T-helper 2 cell (primary cell): ENCODE measurements at regions not wholly inside any gene's neighbourhood (a gene's known extent, or its start where the extent isn't known, plus 50 kb on each side); places are given as distances from the start of the nearest gene placed in this dataset.
A peak's percentile ranks its signal among the peaks of the same experiment; 100 is the strongest.

Experiments
- DNase-seq, 5 experiments: peaks; one replicate each; pipeline versions ENCODE4 v3.0.0 to v3.0.0-alpha.2; 2012 to 2022

DNA sequence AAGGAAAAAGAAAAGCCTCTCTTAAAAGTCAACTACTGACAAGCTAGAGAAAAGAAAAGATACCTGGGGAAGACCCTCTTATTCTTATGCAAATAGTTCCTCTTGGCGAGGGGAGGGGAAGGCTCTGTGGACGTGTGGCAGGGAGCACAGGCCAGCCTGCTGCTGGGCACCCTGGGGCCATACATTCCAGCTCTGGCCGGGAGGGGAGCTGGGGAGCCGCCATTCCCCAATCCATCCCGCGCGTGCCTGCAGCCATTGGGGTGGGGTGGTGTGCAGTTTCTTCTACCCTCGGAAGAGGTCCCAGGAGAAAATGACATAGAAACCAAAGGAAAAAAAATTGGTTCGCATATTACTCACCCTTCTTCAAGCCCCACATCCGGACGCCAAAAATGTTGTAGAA lies 1496.4 kb downstream of the RPA4 start:
- DNase-seq = no peak

DNA sequence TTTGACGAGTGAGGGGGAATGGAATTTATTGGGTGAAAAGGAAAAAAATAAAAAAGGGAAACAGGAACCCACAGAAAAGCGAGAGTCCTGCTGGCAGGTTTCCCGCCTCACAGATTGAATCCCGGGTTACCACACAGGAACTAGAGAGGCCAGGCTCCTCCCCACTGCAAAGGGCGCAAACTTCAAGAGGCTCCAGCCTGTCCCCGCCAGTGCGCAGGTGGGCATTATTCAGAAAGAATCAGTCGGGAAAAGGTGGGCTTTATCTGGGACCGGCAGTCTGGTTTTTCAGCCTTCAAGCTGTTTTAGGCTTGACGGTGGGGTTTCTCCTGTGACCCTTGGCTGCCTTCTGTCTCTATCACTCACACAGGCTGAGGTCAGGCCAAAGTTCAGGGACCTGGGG lies 1496.8 kb downstream of the RPA4 start:
- DNase-seq = no peak

DNA sequence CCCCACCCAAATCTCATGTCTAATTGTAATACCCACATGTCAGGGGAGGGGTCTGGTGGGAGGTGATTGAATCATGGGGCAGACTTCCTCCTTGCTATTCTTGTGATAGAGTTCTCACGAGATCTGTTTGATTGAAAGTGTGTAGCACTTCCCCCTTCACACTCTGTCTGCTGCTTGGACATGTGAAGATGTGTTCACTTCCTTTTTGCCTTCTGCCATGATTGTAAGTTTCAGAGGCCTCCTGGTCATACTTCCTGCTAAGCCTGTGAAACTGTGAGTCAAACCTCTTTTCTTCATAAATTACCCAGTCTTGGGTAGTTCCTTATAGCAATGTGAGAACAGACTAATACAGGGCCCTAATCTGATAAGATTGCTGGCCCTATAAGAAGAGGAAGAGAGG lies 1514.8 kb downstream of the RPA4 start:
- DNase-seq = peak in 1 of 5 experiments; percentile 0

DNA sequence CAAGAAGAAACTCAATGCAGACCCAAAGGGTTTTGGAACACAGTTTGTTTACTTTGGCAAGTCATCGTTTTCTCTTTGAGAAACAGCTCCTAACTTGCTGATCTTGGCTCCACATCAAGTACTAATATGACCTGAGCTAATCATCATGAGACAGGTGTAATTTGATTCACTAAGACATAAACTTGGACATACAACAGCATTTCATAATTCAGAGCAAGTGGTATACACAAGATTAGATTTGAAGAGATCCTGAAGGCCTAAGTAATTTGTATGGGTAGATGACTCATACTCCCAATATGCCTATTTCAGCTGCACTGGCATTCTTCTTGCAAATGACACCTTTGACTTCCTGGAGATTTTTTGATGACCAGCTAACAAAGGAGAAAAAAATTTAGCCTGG lies 1521.7 kb downstream of the RPA4 start:
- no peak for DNase-seq

DNA sequence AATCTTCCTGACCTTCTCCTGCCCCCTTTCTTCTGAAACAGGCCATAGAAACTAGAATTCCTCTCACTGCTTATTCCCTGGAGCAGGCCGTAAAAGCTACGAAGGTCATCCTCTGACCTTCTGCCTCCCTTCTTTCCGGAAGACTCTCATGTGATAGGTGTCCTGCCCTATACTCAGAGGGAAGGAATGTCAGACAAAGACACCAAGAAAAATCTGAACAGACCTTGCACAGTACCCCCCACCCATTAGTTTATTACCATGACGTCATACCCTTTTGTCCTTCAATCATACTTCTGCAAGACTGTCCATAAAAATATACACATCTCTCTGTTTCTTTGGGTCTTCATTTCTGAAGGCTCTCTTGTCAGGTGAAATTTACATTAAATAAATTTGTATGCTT lies 1523.9 kb downstream of the RPA4 start:
- no peak for DNase-seq

DNA sequence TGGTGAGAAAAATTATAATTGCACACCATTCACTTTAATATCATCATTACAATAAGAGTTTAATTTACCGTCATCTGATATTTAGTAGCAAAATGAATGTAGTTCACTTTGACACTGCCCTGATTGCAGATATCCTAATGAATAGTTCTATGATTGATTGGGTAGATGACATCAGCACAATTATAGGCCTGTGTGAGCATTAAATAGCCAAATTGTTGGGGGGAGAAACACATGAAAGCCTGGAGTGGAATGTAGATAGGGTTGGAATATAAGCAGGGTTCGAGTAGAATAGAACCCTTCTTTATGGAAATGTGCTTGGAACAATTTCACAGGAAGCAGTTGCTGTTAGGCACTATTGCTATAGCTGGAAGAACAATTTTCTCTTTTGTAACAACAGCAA lies 1526.2 kb downstream of the RPA4 start:
- DNase-seq = no peak

DNA sequence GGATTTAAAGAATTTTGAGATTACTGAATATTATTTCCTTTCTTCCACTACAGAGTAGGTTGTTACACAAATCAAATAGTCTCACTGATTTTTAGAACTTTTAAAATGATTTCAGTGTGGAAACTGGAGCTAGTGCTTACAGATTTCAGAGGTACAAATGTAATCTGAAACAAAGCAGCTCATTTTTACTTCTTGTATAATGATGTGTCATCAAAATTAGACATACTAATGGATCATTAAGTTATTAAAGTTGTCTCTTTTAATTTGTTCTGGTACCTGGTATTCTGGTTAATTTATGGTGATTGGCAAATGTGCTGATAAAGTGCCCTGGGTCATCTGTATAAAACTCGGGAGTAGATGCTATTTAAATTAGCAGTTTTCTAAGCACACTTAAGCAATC lies 1528.3 kb downstream of the RPA4 start:
- DNase-seq = no peak

DNA sequence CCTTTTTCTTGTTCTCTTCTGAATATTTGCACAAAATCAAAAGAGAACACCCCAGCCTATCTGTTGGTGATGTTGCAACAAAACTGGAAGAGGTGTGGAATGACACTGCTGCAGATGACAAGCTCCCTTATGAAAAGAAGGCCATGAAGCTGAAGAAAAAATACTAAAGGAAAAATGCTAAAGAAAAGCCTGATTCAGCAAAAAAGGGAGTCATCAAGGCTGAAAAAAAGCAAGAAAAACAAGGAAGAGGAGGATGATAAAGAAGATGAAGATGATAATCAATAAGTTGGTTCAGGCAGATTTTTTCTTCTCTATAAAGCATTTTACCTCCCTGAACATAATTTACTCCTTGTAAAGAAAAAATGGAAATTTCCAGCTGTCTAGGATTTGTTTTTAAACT lies 1538.8 kb downstream of the RPA4 start:
- no peak for DNase-seq

DNA sequence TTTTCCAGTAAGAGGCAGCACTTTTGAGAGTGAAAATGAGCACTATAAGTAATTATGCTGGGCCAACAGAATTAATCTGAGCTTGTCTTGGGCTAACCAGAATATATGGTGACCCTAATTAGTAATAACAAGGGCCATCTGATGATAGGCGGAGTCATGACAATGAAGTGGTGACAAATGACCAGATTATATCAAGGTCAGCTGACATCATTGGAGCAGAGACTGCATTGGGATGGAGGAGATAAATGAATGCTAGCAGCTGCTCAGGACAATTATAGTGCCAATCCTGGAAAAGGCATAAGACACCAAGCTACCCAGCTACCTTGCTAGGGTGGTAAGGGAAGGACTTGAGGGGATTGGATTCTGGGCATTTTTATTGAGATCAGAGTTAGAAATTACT lies 1548.7 kb downstream of the RPA4 start:
- DNase-seq = no peak

DNA sequence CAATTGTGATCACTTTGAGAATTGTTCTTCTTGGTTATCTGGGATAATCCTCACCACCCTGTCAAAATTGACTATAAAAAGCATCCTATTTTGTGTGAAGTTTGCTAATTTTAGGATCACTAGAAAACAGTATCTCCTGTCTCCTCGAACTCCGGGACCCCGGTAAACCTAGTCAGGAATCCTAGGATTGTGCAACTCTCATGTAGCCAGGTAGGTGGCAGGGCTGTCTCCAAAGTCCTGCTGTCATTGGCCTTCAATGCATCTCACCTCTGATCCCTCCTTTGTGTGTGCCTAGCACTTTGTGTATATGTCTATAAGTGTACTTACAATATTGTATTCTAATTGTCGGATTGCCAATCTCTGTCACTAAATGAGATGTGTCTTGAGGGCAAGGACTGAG lies 1564.8 kb downstream of the RPA4 start:
- no peak for DNase-seq

DNA sequence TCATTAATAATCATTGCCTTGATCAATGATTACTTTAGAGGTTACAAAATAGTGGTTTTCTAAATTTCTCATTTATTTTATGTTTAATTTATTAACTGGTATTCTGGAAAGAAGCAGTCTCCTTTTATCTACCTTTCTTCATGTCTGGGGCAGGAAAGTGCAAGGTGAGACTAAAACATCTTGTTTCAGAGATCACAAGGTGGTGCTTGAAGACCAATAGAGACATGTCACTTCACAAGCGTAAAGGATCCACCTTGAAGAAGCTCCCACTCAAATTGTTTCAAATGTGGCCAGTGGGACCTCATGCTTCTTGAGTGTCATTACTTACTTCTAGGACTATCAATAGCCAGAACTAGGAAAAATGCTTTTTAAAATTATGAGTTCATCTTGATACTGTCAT lies 1568.7 kb downstream of the RPA4 start:
- no peak for DNase-seq

DNA sequence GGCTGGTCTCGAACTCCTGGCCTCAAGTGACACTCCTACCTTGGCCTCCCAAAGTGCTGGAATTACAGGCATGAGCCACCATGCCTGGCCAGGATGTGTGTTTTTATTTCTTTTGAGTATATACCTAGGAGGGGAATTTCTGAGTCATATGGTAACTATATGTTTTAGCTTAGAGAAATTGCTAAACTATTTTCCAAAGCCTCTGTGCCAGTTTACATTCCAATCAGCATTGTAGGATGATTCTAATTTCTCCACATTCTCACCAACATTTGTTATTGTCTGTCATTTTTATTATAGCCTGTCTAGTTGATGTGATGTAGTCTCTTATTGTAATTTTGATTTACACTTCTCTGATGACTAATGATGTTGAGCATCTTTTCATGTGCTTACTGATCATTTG lies 1576.0 kb downstream of the RPA4 start:
- no peak for DNase-seq

DNA sequence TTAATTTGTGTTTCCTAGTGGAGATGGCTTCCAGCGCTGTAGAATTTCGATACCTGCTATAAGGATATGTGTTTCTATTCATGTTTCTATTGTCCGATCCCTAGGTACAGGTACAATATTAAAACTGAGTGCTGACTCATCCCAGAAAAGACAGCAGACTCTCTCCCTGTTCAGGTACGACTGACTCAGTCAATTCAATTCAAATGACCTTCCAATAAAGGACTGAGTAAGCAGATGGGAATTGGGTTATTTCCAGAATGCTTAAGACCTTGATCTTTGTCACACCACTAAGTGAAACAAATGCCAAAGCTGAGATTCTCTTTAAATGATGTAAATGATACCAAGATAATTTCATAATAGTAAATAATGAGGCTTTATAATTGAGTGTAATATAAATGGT lies 1596.9 kb downstream of the RPA4 start:
- DNase-seq = no peak

DNA sequence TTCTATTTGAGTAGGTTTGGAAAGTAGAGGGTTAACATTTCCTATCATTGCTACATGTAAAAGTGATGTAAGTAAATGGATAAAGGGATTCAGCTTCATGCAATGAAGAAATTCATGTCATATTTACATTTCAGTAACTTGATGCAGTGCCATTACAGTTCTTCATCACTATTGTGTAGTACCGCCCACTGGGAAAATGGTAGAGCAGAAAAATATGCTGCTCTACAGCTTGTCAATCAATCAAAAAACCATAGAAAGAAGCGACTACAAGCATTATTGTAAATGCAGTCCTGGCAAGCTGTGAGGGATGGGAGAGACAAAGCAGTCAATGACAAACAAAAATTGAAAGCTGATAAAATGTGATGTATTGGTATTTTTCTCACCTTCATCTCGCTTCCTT lies 1597.9 kb downstream of the RPA4 start:
- DNase-seq = no peak

DNA sequence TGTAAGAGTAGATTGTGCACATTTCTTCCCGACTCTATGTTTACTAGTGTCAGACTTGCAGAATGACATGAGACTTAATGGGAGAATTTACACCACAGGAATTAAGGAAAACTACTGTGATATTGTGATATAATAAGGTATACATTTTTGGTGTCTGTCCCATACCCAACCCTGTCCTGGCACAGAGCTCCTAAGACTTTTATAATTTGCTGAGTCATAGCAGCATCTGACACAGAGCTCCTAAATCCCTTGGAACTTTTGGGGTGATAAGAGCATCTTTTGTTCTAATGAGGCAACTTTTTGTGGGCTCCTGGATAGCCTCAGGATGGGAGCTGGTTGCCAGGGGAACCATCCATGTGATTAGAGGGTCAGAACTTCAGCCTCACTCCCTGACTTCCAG lies 1607.0 kb downstream of the RPA4 start:
- DNase-seq = no peak

DNA sequence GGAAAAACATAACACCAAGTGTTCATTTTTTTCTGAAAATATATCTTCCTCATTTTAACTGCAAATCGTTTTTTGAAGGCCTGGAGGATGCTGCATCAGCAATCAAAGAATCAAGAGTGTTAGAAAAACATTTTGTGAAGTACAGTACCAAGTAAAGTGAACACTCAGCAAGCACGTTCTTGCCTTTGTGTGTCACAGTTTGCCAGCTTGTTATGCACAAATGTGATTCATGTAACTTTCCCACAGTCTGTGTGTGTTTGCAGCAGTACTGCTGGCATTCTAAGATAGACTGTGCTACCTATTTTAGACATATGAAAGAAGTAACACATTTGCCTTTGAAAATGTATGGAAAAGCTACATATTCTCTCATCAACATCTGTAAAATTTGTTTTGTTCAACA lies 1617.7 kb downstream of the RPA4 start:
- no peak for DNase-seq

DNA sequence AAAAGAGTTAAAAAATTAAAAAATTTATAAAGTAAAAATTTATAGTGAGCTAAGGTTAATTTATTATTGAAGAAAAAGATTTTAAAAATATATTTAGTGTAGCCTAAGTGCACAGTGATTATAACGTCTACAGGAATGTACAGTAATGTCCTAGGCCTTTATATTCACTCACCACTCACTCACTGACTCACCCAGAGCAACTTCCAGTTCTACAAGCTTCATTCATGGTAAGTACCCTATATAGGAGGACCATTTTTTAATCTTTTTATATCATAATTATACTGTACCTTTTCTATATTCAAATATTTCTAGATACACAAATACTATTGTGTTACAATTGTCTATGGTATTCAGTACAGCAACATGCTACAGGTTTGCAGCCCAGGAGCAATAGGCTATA lies 1623.2 kb downstream of the RPA4 start:
- no peak for DNase-seq

DNA sequence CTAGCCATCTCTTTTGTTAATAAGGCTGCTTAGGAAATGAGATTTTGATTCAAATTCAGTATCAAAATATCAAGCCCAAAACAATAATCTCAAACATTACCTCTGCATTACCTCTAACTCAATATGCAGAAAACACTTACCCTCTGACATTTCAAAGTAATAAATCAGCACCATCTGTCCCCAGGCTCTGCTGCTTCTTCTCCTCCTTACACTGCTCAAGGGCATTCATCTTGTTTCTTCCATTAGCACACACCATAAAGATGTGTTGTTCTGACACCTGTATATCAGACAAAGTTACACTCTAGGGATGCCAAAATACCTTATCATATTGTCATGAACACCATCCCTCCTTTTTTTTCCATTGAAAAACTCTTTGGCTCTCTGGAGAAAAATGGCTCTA lies 1630.3 kb downstream of the RPA4 start:
- no peak for DNase-seq

DNA sequence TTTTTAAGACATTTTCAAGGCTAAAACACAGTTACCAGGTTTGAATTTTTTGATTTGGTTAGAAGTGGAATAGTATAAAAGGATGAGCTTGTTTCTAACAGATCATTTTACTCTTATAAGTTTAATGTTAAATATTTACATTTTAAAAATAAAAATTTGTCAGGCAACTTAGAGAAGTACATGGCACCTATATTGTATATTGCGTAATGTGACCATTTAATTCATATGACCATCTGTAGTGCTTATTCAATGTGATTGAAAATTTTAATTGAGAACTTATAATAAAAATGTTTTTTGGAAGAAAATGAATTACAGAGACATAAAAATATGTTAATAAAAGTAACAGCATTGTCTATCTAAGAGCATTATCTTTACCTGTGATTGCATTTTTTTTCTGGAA lies 1632.4 kb downstream of the RPA4 start:
- DNase-seq = no peak

DNA sequence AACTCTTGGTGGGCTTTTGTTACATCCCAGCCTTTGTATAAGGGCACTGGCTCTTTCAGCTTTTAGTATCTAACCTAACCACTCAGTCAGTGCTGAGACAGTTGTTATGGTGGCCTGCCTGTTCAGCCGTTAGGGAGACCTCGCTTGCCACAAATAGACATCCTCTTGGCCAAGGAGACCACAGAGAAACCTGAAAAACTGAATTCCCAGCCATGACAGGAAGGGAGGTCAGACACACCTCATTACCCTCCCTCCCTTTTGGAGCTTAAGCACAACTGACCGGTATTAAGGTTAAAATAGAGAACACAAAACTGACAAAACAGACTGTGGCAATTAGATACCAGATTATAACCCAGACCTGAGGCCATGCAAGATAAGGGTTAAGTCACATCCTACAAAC lies 1639.3 kb downstream of the RPA4 start:
- DNase-seq = no peak

DNA sequence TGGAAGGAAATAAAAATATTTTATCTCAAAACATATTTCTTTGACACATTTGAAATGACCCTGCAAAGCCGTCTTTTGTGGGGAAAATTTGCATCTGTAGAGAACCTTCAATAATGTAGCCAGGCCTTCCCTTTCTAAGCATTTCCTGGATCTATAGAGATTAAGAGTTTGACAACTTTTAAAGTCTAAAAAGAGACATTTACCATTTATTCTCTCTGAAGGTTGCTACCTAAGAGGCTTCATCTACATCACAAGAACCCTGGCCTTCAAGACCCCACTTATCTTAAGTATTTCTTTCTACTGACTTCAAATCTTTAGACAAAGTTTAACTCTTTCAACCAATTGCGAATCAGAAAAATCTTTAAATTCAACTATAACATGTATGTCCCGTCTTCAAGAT lies 1639.8 kb downstream of the RPA4 start:
- DNase-seq = no peak

DNA sequence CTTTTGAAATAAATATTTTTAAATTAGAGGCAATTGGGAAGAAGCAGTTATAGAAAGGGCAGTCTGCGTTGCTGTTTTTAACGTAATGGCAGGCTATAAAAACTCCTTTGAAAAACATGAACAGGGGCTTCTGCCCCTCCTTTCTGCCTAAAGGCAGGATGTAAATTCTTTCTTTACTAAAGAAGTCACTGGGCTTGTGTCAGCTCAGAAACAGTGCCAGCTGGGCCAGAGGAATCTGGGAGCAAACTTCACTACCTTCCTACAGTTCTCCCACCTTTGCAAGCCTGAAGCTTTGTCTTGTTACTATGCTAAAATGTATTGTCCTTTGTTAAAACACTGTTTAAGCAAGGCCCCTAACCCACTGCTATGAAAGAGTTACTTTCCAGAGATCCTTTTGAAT lies 1664.8 kb downstream of the RPA4 start:
- no peak for DNase-seq

DNA sequence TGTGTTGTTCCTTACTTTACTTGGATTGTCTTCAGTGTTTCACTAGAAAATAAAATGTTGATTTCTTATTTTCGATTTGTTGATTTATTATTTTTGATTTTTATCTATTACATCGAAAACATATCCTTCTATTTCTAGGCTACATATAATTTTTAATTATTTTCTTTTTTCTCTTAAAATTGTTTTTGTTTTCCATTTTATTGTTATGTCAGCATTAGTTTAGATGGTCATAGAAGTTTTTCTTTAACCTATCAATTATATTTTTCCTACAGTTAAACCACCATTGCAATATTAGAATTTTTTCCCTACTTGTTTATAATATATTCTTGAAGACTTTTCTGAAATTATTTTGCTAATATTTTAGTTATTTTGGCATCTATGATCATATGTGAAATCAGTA lies 1685.1 kb downstream of the RPA4 start:
- no peak for DNase-seq

DNA sequence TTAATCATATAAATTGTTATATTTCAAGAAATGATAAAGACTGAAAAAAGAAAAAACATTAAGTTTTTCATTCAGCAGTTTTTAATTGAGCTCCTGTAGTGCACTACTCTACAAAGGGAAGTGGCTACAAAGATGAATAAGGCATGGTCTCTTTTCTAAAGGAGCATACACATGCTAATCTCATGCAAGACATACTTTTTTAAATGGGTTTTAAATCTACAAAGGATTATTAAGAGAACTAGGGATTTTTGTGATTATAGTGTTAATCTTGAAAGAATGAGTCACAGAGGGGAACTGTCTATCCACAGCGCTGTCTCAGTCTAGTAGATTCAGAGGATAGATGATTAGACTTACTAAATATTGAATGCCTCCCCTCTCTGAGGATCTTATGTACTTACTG lies 1722.2 kb downstream of the RPA4 start:
- DNase-seq = no peak

DNA sequence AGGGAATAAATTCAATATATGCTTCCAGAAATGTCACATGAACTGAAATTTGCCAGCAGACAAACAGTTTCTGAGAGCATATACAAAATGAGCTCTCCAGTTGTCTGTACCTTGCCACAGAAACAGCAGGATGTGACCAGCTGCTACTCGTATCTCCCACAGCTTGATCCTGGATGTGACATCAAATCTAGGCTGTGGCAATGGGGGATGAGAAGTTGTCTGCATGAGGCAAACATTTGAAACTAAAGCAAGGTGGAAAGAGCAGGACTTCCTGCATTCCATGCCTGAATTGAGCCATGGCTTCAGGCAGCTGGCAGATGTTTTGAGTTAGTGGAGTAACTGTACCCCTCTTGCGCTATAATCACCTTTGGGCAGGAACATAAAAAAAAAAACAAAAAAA lies 1724.0 kb downstream of the RPA4 start:
- no peak for DNase-seq

DNA sequence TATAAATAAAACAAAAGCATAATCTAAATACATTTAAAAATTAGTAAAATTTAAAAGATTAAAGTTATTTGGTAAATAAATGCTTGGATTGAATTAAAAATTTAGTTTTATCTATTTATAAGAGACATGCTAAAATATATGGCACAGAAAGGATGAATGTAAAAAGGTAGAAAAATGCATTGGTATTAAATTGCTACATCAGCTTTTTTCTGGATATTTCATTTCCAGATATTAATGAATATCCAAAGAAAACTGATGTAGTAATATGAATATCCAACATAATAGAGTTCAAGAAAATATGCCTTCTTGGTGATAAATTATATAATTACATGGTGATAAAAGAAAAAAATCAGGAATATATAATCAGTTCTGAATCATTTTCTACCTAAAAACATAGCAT lies 1743.9 kb downstream of the RPA4 start:
- no peak for DNase-seq
